Keratinocyte (primary cell): ENCODE measurements at regions not wholly inside any gene's neighbourhood (a gene's known extent, or its start where the extent isn't known, plus 50 kb on each side); places are given as distances from the start of the nearest gene placed in this dataset.

Source experiments
- DNase-seq: peaks from one replicate; pipeline ENCODE4 v3.0.0-alpha.2; 2011; ENCODE audit warnings: low read depth, missing footprints, low spot score
- FAIRE-seq: peaks from 2 replicates; lab custom pipeline; 2011; peaks lifted over from hg19 to GRCh38; lab: Jason Lieb, UNC
- H2AFZ ChIP-seq: 2 replicates; pipeline ENCODE4 v1.6.0; 2012; ENCODE audit warnings: low read length, control low read depth, inconsistent platforms; ENCODE audit not compliant: control insufficient read depth
- H3K27ac ChIP-seq: 2 replicates; pipeline ENCODE4 v1.5.1; 2011; ENCODE audit warnings: low read length; ENCODE audit not compliant: control insufficient read depth, insufficient read depth
- H3K27me3 ChIP-seq: 3 replicates; pipeline ENCODE4 v1.6.0; 2011; ENCODE audit warnings: low read length; ENCODE audit not compliant: control insufficient read depth, insufficient read depth; ENCODE audit errors: extremely low read depth
- H3K36me3 ChIP-seq, 2 experiments: 2 replicates in 1 of 2; 3 replicates in 1 of 2; pipeline ENCODE4 v1.5.1; 2011; ENCODE audit warnings: low read length in 2 of 2, mild to moderate bottlenecking in 1 of 2; ENCODE audit not compliant: control insufficient read depth in 2 of 2, insufficient read depth in 2 of 2; ENCODE audit errors: extremely low read depth in 1 of 2
- H3K4me1 ChIP-seq: 3 replicates; pipeline ENCODE4 v1.5.1; 2011; ENCODE audit warnings: low read length; ENCODE audit not compliant: control insufficient read depth, insufficient read depth; ENCODE audit errors: extremely low read depth
- H3K4me2 ChIP-seq: 3 replicates; pipeline ENCODE4 v1.6.0; 2011; ENCODE audit warnings: low read depth, low read length; ENCODE audit not compliant: control insufficient read depth, insufficient read depth; ENCODE audit errors: extremely low read depth
- H3K4me3 ChIP-seq, 3 experiments: fragments of 200-600 bp in 1 of 3; sonication (generic) in 1 of 3; 2 replicates in 2 of 3; 3 replicates in 1 of 3; pipeline ENCODE4 v1.5.1; 2011 to 2016; ENCODE audit warnings: low read length in 3 of 3, mild to moderate bottlenecking in 3 of 3, control low read depth in 2 of 3, inconsistent platforms in 1 of 3, low read depth in 1 of 3, mixed read lengths in 1 of 3, mixed run types in 1 of 3, moderate library complexity in 1 of 3; ENCODE audit not compliant: control insufficient read depth in 2 of 3, insufficient read depth in 2 of 3; ENCODE audit errors: extremely low read depth in 1 of 3
- H3K79me2 ChIP-seq: 2 replicates; pipeline ENCODE4 v1.6.0; 2012; ENCODE audit warnings: low read length; ENCODE audit not compliant: control insufficient read depth, insufficient read depth
- H3K9ac ChIP-seq: 3 replicates; pipeline ENCODE4 v1.6.0; 2011; ENCODE audit warnings: low read length; ENCODE audit not compliant: control insufficient read depth, insufficient read depth; ENCODE audit errors: extremely low read depth
- H3K9me1 ChIP-seq: 3 replicates; pipeline ENCODE4 v1.6.0; 2011; ENCODE audit warnings: low read length; ENCODE audit not compliant: control insufficient read depth, insufficient read depth; ENCODE audit errors: extremely low read depth
- H3K9me3 ChIP-seq: 2 replicates; pipeline ENCODE4 v1.5.1; 2012; ENCODE audit warnings: low read depth, low read length; ENCODE audit not compliant: control insufficient read depth
- H4K20me1 ChIP-seq: 3 replicates; pipeline ENCODE4 v1.6.0; 2011; ENCODE audit warnings: low read length; ENCODE audit not compliant: control insufficient read depth, insufficient read depth; ENCODE audit errors: extremely low read depth
- EZH2 ChIP-seq: IDR thresholded peaks from one replicate; pipeline ENCODE4 v1.6.1; 2012; ENCODE audit warnings: inconsistent platforms, mild to moderate bottlenecking, low read length, moderate library complexity
- dilution Hi-C: fragments of 300-500 bp; cut with MboI; formaldehyde crosslinking; loops from one replicate; pipeline ENCODE4 v1.7.0; 2020; ENCODE audit warnings: low sequenced_read_pairs; ENCODE audit not compliant: extremely low pct_ligation_motif_present
- TF ChIP-seq, protein P1 (sequence below), 3 experiments: IDR thresholded peaks in 1 of 3; conservative IDR thresholded peaks in 1 of 3; optimal IDR thresholded peaks in 1 of 3; 2 replicates in 2 of 3; 3 replicates in 1 of 3; pipeline versions ENCODE3 to v1.5.1; 2011; ENCODE audit warnings: low read length in 3 of 3, mild to moderate bottlenecking in 3 of 3, moderate library complexity in 2 of 3, control low read depth in 1 of 3, inconsistent platforms in 1 of 3; ENCODE audit not compliant: insufficient read depth in 2 of 3; ENCODE audit errors: extremely low read depth in 1 of 3

DNA sequence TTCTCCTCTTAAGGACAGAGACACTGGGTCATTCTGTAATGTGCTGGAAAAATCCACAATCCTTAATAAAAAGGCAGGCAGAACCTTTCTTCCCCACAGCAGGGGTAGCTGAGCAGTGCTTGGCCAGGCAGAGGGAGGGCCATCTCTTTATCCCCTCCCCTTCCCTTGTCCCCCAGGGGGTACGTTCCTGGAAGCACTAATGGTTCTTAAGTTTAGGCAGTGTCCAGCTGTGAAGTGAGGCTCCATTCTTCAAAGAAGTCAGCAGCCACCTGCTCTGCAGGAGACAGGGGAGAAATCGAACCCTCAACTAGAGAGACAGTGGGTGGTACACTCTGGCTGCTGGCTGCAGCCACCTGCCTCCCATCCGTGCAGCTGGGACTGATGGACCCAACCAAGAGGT, 533.9 kb upstream of the CDH11 start:
- Histone ChIP-seq H3K9me1 (no peaks in the 10 kb centered on the region), H3K9ac (no peak overlapping the region), H3K27me3 (no peaks in the 10 kb centered on the region), H3K27ac (no peak overlapping the region), H3K9me3 (no peaks in the 10 kb centered on the region), H4K20me1 (no peaks in the 10 kb centered on the region), H3K4me2 (no peak overlapping the region), H3K36me3 (no peaks in the 10 kb centered on the region), H3K79me2 (no peaks in the 10 kb centered on the region), H3K4me1 (peaks cover 36% of the 10 kb centered on the region), H2AFZ (no peak overlapping the region), H3K4me3 (no peak overlapping the region)
- dilution Hi-C loops = no loop called here
- FAIRE-seq (no peak), DNase-seq (no peak)
- TF ChIP-seq, protein P1, sequence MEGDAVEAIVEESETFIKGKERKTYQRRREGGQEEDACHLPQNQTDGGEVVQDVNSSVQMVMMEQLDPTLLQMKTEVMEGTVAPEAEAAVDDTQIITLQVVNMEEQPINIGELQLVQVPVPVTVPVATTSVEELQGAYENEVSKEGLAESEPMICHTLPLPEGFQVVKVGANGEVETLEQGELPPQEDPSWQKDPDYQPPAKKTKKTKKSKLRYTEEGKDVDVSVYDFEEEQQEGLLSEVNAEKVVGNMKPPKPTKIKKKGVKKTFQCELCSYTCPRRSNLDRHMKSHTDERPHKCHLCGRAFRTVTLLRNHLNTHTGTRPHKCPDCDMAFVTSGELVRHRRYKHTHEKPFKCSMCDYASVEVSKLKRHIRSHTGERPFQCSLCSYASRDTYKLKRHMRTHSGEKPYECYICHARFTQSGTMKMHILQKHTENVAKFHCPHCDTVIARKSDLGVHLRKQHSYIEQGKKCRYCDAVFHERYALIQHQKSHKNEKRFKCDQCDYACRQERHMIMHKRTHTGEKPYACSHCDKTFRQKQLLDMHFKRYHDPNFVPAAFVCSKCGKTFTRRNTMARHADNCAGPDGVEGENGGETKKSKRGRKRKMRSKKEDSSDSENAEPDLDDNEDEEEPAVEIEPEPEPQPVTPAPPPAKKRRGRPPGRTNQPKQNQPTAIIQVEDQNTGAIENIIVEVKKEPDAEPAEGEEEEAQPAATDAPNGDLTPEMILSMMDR (optimal IDR thresholded peaks at IDR 0.05 in 1 of 3, IDR thresholded peaks at IDR 0.05 in 1 of 3, conservative IDR thresholded peaks at IDR 0.05 in 1 of 3; ENCODE audit: extremely low read depth in 1 of 3, insufficient read depth in 2 of 3, low read length in 3 of 3) = no peak
- TF ChIP-seq EZH2 = no peak

DNA sequence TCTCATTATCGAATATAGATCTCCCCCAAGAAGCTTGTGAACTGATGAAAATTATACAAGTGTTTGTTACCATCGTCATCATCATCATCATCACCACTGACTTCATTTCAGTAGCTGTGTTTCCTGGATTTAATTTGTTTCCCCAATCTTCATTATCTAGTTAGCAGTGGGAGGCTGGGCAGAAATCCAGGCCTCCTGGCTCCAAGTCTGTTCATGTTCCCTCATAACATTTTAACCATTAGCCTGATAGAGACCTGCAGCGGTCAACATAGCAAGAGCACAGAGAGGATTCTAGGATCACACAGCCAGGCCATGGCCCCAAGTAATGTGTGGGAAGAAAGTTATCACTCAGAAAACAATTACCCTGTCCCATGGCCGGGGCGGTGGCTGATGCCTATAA, 526.2 kb upstream of the CDH11 start:
- Histone ChIP-seq H3K36me3 (no peaks in the 10 kb centered on the region), H3K9me1 (no peaks in the 10 kb centered on the region), H3K4me3 (no peak overlapping the region), H3K27me3 (no peaks in the 10 kb centered on the region), H3K9me3 (no peaks in the 10 kb centered on the region), H2AFZ (no peak overlapping the region), H3K4me1 (no peaks in the 10 kb centered on the region), H3K79me2 (no peaks in the 10 kb centered on the region), H4K20me1 (no peaks in the 10 kb centered on the region), H3K9ac (no peak overlapping the region), H3K4me2 (no peak overlapping the region), H3K27ac (no peak overlapping the region)
- FAIRE-seq (no peak), DNase-seq (no peak)
- no peak for TF ChIP-seq EZH2
- TF ChIP-seq, protein P1 (optimal IDR thresholded peaks at IDR 0.05 in 1 of 3, IDR thresholded peaks at IDR 0.05 in 1 of 3, conservative IDR thresholded peaks at IDR 0.05 in 1 of 3; ENCODE audit: extremely low read depth in 1 of 3, insufficient read depth in 2 of 3, low read length in 3 of 3) = no peak
- dilution Hi-C loops = no loop called here
